ENCODE measurements at regions not wholly inside any gene's neighbourhood (a gene's known extent, or its start where the extent isn't known, plus 50 kb on each side); places are given as distances from the start of the nearest gene placed in this dataset.

- TF ChIP-seq POLR2A (IDR thresholded peaks at IDR 0.05) = no peak
- TF ChIP-seq, protein P1, sequence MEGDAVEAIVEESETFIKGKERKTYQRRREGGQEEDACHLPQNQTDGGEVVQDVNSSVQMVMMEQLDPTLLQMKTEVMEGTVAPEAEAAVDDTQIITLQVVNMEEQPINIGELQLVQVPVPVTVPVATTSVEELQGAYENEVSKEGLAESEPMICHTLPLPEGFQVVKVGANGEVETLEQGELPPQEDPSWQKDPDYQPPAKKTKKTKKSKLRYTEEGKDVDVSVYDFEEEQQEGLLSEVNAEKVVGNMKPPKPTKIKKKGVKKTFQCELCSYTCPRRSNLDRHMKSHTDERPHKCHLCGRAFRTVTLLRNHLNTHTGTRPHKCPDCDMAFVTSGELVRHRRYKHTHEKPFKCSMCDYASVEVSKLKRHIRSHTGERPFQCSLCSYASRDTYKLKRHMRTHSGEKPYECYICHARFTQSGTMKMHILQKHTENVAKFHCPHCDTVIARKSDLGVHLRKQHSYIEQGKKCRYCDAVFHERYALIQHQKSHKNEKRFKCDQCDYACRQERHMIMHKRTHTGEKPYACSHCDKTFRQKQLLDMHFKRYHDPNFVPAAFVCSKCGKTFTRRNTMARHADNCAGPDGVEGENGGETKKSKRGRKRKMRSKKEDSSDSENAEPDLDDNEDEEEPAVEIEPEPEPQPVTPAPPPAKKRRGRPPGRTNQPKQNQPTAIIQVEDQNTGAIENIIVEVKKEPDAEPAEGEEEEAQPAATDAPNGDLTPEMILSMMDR (IDR thresholded peaks at IDR 0.05) = no peak
Measured at GRCh38 chr18:4781873-4782272, 326.8 kb upstream of the DLGAP1 start.
